A549 (cell line): ENCODE measurements at regions not wholly inside any gene's neighbourhood (a gene's known extent, or its start where the extent isn't known, plus 50 kb on each side); places are given as distances from the start of the nearest gene placed in this dataset.

Experiments used
- ATAC-seq, 2 experiments: fragments of 200-7000 bp in 1 of 2; fragments of >200 bp in 1 of 2; cut with Nextera tagmentation in 1 of 2; cut with Tn5 transposase in 1 of 2; 3 replicates each; pipeline versions ENCODE4 v1.8.0 to v1.9.1; 2018 to 2020; ENCODE audit warnings: mild to moderate bottlenecking in 1 of 2, moderate library complexity in 1 of 2
- CTCF ChIA-PET: fragments of 300-600 bp; sonication (Branson Sonifier 250); formaldehyde crosslinking; extraction: SDS; loops from one replicate; lab custom pipeline; 2021; ENCODE audit warnings: antibody characterized with exemption, inconsistent platforms; lab: Yijun Ruan, JAX
- POLR2A ChIA-PET: fragments of 350-600 bp; formaldehyde crosslinking; extraction: SDS; loops from one replicate; lab custom pipeline; 2021; ENCODE audit warnings: antibody characterized with exemption, inconsistent platforms; lab: Yijun Ruan, JAX
- DNase-seq, 2 experiments: peaks; one replicate each; pipeline versions ENCODE4 v3.0.0 to v3.0.0-alpha.2; 2011 to 2016; ENCODE audit warnings: low read depth in 1 of 2, low spot score in 1 of 2
- FAIRE-seq: peaks from 2 replicates; lab custom pipeline; 2011; peaks lifted over from hg19 to GRCh38; lab: Jason Lieb, UNC
- H3K27ac ChIP-seq, 2 experiments: fragments of >200 bp; sonication (Bioruptor Twin); formaldehyde crosslinking; 3 replicates each; pipeline ENCODE4 v1.5.1; 2016 to 2017
- H3K4me1 ChIP-seq: fragments of >200 bp; sonication (Bioruptor Twin); formaldehyde crosslinking; 3 replicates; pipeline ENCODE4 v1.6.1; 2016
- H3K4me2 ChIP-seq: fragments of >200 bp; sonication (Bioruptor Twin); formaldehyde crosslinking; 3 replicates; pipeline ENCODE4 v1.6.1; 2016
- H3K4me3 ChIP-seq: fragments of >200 bp; sonication (Bioruptor Twin); formaldehyde crosslinking; 3 replicates; pipeline ENCODE4 v1.5.1; 2016
- H3K9me3 ChIP-seq: fragments of >200 bp; sonication (Bioruptor Twin); formaldehyde crosslinking; 3 replicates; pipeline ENCODE4 v1.6.1; 2016
- BHLHE40 ChIP-seq: IDR thresholded peaks from 2 replicates; pipeline ENCODE4 v1.6.1; 2012; ENCODE audit warnings: low read depth, low read length, inconsistent platforms
- CBX2 ChIP-seq: fragments of 200-600 bp; sonication (generic); IDR thresholded peaks from 2 replicates; pipeline ENCODE4 v1.6.1; 2016; ENCODE audit warnings: low read depth, mild to moderate bottlenecking, borderline replicate concordance
- CBX8 ChIP-seq: fragments of 200-600 bp; sonication (generic); IDR thresholded peaks from 2 replicates; pipeline ENCODE4 v1.6.1; 2016
- CHD2 ChIP-seq: fragments of 150-350 bp; IDR thresholded peaks from 2 replicates; pipeline ENCODE4 v1.6.1; 2014; ENCODE audit warnings: low read length; ENCODE audit not compliant: partially characterized antibody
- EHMT2 ChIP-seq: fragments of 200-600 bp; sonication (generic); IDR thresholded peaks from 2 replicates; pipeline ENCODE4 v1.6.1; 2016; ENCODE audit warnings: antibody characterized with exemption, low read depth, mild to moderate bottlenecking, moderate library complexity
- ELK1 ChIP-seq: fragments of 150-350 bp; IDR thresholded peaks from 2 replicates; pipeline ENCODE4 v1.6.1; 2014; ENCODE audit warnings: low read depth, mild to moderate bottlenecking, low read length
- EP300 ChIP-seq, 2 experiments: fragments of >200 bp; sonication (Bioruptor Twin); formaldehyde crosslinking; IDR thresholded peaks; 2 replicates in 1 of 2; 3 replicates in 1 of 2; pipeline ENCODE4 v1.6.1; 2016 to 2017
- HES2 ChIP-seq: fragments of >200 bp; sonication (Bioruptor Twin); formaldehyde crosslinking; IDR thresholded peaks from 2 replicates; pipeline ENCODE4 v1.6.1; 2016
- HEYL ChIP-seq: fragments of 250-450 bp; sonication (Bioruptor Pico); IDR thresholded peaks from 2 replicates; pipeline ENCODE4 v1.8.0; 2021; ENCODE audit warnings: mild to moderate bottlenecking, moderate library complexity
- HOXA7 ChIP-seq: fragments of 250-450 bp; sonication (Bioruptor Pico); IDR thresholded peaks from 2 replicates; pipeline ENCODE4 v1.5.0; 2020; ENCODE audit warnings: mild to moderate bottlenecking, moderate library complexity
- HOXB13 ChIP-seq: fragments of 250-450 bp; sonication (Bioruptor Pico); IDR thresholded peaks from 2 replicates; pipeline ENCODE4 v1.5.0; 2020; ENCODE audit warnings: low read depth, mild to moderate bottlenecking, moderate library complexity
- HOXB5 ChIP-seq: fragments of 250-450 bp; sonication (Bioruptor Pico); IDR thresholded peaks from 2 replicates; pipeline ENCODE4 v1.5.0; 2020; ENCODE audit warnings: mild to moderate bottlenecking, moderate library complexity
- JUNB ChIP-seq: fragments of >200 bp; sonication (Bioruptor Twin); formaldehyde crosslinking; IDR thresholded peaks from 2 replicates; pipeline ENCODE4 v1.6.1; 2016
- KDM1A ChIP-seq: fragments of 200-600 bp; sonication (generic); IDR thresholded peaks from 2 replicates; pipeline ENCODE4 v1.6.1; 2016; ENCODE audit warnings: low read depth, mild to moderate bottlenecking
- MAFK ChIP-seq: fragments of 450-650 bp; IDR thresholded peaks from 2 replicates; pipeline ENCODE4 v1.6.1; 2014; ENCODE audit not compliant: partially characterized antibody
- MAX ChIP-seq: IDR thresholded peaks from 2 replicates; pipeline ENCODE4 v1.6.1; 2012
- MYC ChIP-seq: IDR thresholded peaks from 2 replicates; pipeline ENCODE4 v1.6.1; 2012; ENCODE audit warnings: mild to moderate bottlenecking, inconsistent platforms, low read length, improper control_type of control experiment, borderline replicate concordance
- POLR2AphosphoS2 ChIP-seq: conservative IDR thresholded peaks from 2 replicates; pipeline ENCODE4 v1.6.1; 2012; ENCODE audit warnings: low read length, improper control_type of control experiment, inconsistent platforms
- RAD21 ChIP-seq, 2 experiments: fragments of >200 bp in 1 of 2; sonication (Bioruptor Twin) in 1 of 2; formaldehyde crosslinking in 1 of 2; IDR thresholded peaks in 1 of 2; conservative IDR thresholded peaks in 1 of 2; 2 replicates in 1 of 2; 3 replicates in 1 of 2; pipeline ENCODE4 v1.6.1; 2012 to 2018; ENCODE audit warnings: inconsistent platforms in 1 of 2
- REST ChIP-seq: fragments of 200-600 bp; sonication (generic); IDR thresholded peaks from 2 replicates; pipeline ENCODE4 v1.6.1; 2016; ENCODE audit warnings: antibody characterized with exemption, mild to moderate bottlenecking, moderate library complexity
- TP53 ChIP-seq: fragments of 250-450 bp; sonication (Bioruptor Pico); IDR thresholded peaks from 2 replicates; pipeline ENCODE4 v1.5.0; 2021; ENCODE audit warnings: mild to moderate bottlenecking, moderate library complexity
- ZFP36 ChIP-seq: fragments of 450-650 bp; IDR thresholded peaks from 2 replicates; pipeline ENCODE4 v1.6.1; 2014; ENCODE audit warnings: borderline replicate concordance; ENCODE audit not compliant: partially characterized antibody
- WGBS: methylation state at CpG from one replicate; pipeline ENCODE4 v1.1.6; 2017; ENCODE audit errors: missing lambda C conversion rate; 5-methylcytosine and 5-hydroxymethylcytosine counted together

- Histone ChIP-seq H3K4me2 (no peak overlapping the region), H3K4me1 (no peaks in the 10 kb centered on the region), H3K27ac (no peak overlapping the region), H3K9me3 (no peaks in the 10 kb centered on the region), H3K4me3 (no peak overlapping the region)
- WGBS: 61% methylated on average over 20 of the region's 20 CpGs
- ChIA-PET POLR2A (no interaction called here), CTCF (interaction anchor here (1.9 to 3.2 kb wide), 2 partner anchors 14 to 227 kb away, joined by 6 to 12 read pairs; no protein-coding TSS in a partner anchor)
- ATAC-seq (no peak), FAIRE-seq (no peak), DNase-seq (no peak)
- TF ChIP-seq MAFK (no peak), REST (no peak), HES2 (no peak), ZFP36 (no peak), KDM1A (no peak)
These were observed 171.6 kb upstream of the TNRC6C start for GRCh38 chr17:77786740-77787505.

GRCh38 chr17:77790143-77790829 lies 168.2 kb upstream of the TNRC6C start:
- Histone ChIP-seq H3K27ac (no peak overlapping the region), H3K4me2 (no peak overlapping the region), H3K4me3 (no peak overlapping the region), H3K4me1 (no peaks in the 10 kb centered on the region), H3K9me3 (no peaks in the 10 kb centered on the region)
- no peak for ATAC-seq
- FAIRE-seq: no peak
- no peak for TF ChIP-seq POLR2AphosphoS2
- no peak for DNase-seq
- WGBS: 32% methylated on average over 9 of the region's 9 CpGs
- POLR2A ChIA-PET: no interaction called here
- CTCF ChIA-PET: interaction anchor here (1.4 kb wide), 1 partner anchor 10 kb away, joined by 4 read pairs; no protein-coding TSS in a partner anchor

- no peak for DNase-seq
- no peak overlapping the region for H3K4me2 ChIP-seq
- no peak for ATAC-seq
- no peak overlapping the region for H3K4me3 ChIP-seq
- TF ChIP-seq CBX8: no peak
- no peak for TF ChIP-seq HOXB13 (CRISPR knock-in tag)
- TF ChIP-seq EHMT2: no peak
- no peak for TF ChIP-seq ELK1
- no peak for TF ChIP-seq HOXB5 (CRISPR knock-in tag)
- no peak for TF ChIP-seq MYC
- no peak for TF ChIP-seq TP53 (CRISPR knock-in tag)
- TF ChIP-seq CBX2: no peak
- no peak for TF ChIP-seq RAD21 (conservative IDR thresholded peaks at IDR 0.05 in 1 of 2, IDR thresholded peaks at IDR 0.05 in 1 of 2)
- no peak for TF ChIP-seq EP300 (IDR thresholded peaks at IDR 0.05)
- TF ChIP-seq JUNB: no peak
- TF ChIP-seq MAX: no peak
- no peak for TF ChIP-seq CHD2
- no peak for TF ChIP-seq HEYL (CRISPR knock-in tag)
- no peak for TF ChIP-seq HOXA7 (CRISPR knock-in tag)
- TF ChIP-seq BHLHE40: no peak
- no peaks in the 10 kb centered on the region for H3K4me1 ChIP-seq
- POLR2A ChIA-PET: interaction anchor here (1.6 kb wide), 1 partner anchor 166 kb away, joined by 4 read pairs; the partner anchor contains the start of gene TNRC6C
- CTCF ChIA-PET: interaction anchor here (1.3 kb wide), 1 partner anchor 21 kb away, joined by 5 read pairs; no protein-coding TSS in a partner anchor
- 34% methylated on average over 10 of the region's 10 CpGs for WGBS
- no peak for FAIRE-seq
- no peak overlapping the region for H3K27ac ChIP-seq
- no peaks in the 10 kb centered on the region for H3K9me3 ChIP-seq
These were observed 165.9 kb upstream of the TNRC6C start for GRCh38 chr17:77792626-77793025.
